ENCODE measurements at regions not wholly inside any gene's neighbourhood (a gene's known extent, or its start where the extent isn't known, plus 50 kb on each side); places are given as distances from the start of the nearest gene placed in this dataset.

GRCh38 chr6:105618247-105618646, 215.4 kb upstream of the PREP start:
- H3K4me2 ChIP-seq (ENCODE audit: insufficient read depth, low read length): no peak overlapping the region
- no peak overlapping the region for H3K27ac ChIP-seq (ENCODE audit: insufficient read depth, low read depth, low read length)
- no peak for TF ChIP-seq MYC (IDR thresholded peaks at IDR 0.05; ENCODE audit: low read depth, low read length)
- TF ChIP-seq GATA2 (IDR thresholded peaks at IDR 0.05; ENCODE audit: insufficient read depth, insufficient read length, low read depth, low read length): no peak
- TF ChIP-seq FOS (IDR thresholded peaks at IDR 0.05; ENCODE audit: borderline replicate concordance, insufficient read depth, low read length): no peak
- no peak for TF ChIP-seq POLR2A (IDR thresholded peaks at IDR 0.05; ENCODE audit: low read depth, low read length)
- no peak for TF ChIP-seq CTCF (IDR thresholded peaks at IDR 0.05; ENCODE audit: extremely low read depth in 1 of 2, insufficient read depth in 1 of 2, low read depth in 1 of 2, low read length in 2 of 2)
- TF ChIP-seq MAX (IDR thresholded peaks at IDR 0.05; ENCODE audit: insufficient read depth, insufficient read length): no peak
- no peak for TF ChIP-seq JUN (IDR thresholded peaks at IDR 0.05; ENCODE audit: borderline replicate concordance, insufficient read depth, insufficient read length, low read depth)
- no peak for TF ChIP-seq POLR2AphosphoS5 (IDR thresholded peaks at IDR 0.05; ENCODE audit: insufficient read depth, low read depth, low read length)
- DNase-seq (ENCODE audit: low read depth, low spot score): no peak
- H3K27me3 ChIP-seq (ENCODE audit: control insufficient read depth in 2 of 2, insufficient read depth in 2 of 2, low read length in 2 of 2): no peaks in the 10 kb centered on the region
- H3K4me3 ChIP-seq (replicated peaks in 1 of 3; ENCODE audit: insufficient read depth in 1 of 3, low read depth in 1 of 3, low read length in 3 of 3): no peak overlapping the region
- H3K79me2 ChIP-seq (ENCODE audit: control insufficient read depth, insufficient read depth, low read length): no peaks in the 10 kb centered on the region
- H3K9ac ChIP-seq (replicated peaks; ENCODE audit: extremely low read depth, insufficient read depth, low read length): no peak overlapping the region
- no peak overlapping the region for H2AFZ ChIP-seq (ENCODE audit: low read depth, low read length)
- no peaks in the 10 kb centered on the region for H3K36me3 ChIP-seq (ENCODE audit: control insufficient read depth in 2 of 2, extremely low read depth in 1 of 2, insufficient read depth in 2 of 2, low read length in 2 of 2)
- H4K20me1 ChIP-seq (replicated peaks; ENCODE audit: control insufficient read depth, extremely low read depth, insufficient read depth, low read length): no peaks in the 10 kb centered on the region
- H3K9me1 ChIP-seq (replicated peaks; ENCODE audit: control insufficient read depth, extremely low read depth, insufficient read depth, low read length): no peaks in the 10 kb centered on the region
- ChIA-PET CTCF (no interaction called here), POLR2A (no interaction called here)
- no peaks in the 10 kb centered on the region for H3K9me3 ChIP-seq (replicated peaks; ENCODE audit: control insufficient read depth, insufficient read depth, low read length)
- no TSS peak for BruUV-seq (replicated peaks)
- dilution Hi-C loops (cut with MboI; ENCODE audit: extremely low pct_ligation_motif_present, low sequenced_read_pairs) (no loop called here), intact Hi-C loops (cut with micrococcal nuclease) (no loop called here)
- no peaks in the 10 kb centered on the region for H3K4me1 ChIP-seq (ENCODE audit: control insufficient read depth, extremely low read depth, insufficient read depth, low read length)
- FAIRE-seq: no peak
